8988T (cell line): ENCODE measurements at regions not wholly inside any gene's neighbourhood (a gene's known extent, or its start where the extent isn't known, plus 50 kb on each side); places are given as distances from the start of the nearest gene placed in this dataset.
"Not testable (repeated sequence)": the region's sequence is repeated elsewhere in the genome, so short reads cannot be mapped to it uniquely, and the experiment has no call there.

Experiments
- DNase-seq: peaks from one replicate; pipeline ENCODE4 v3.0.0; 2011

GRCh38 chr9:78874061-78874460 is 577.1 kb downstream of the PSAT1 start:
- no peak for DNase-seq

GRCh38 chr9:78879324-78880100 is 582.6 kb downstream of the PSAT1 start:
- DNase-seq = no peak

DNA sequence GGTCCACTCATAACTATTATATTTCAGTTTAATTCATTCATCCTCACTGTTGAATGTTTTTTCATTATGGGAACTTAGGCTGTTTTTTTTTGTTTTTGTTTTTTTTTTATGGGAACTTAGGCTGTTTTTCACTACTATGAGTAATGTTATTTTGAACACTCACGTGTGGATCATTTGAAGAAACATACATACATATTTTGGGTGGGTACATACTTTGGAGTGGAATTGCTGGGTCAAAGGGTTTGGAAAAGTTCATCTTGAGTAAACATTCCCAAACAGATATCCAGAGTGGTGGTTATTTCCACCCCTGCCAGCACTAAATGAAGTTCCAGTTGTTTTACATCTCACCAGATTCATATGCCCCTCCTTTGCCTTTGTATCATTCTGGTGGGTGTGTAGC is 584.4 kb downstream of the PSAT1 start:
- DNase-seq = no peak

GRCh38 chr9:78882481-78882880 is 585.6 kb downstream of the PSAT1 start:
- DNase-seq = no peak

DNA sequence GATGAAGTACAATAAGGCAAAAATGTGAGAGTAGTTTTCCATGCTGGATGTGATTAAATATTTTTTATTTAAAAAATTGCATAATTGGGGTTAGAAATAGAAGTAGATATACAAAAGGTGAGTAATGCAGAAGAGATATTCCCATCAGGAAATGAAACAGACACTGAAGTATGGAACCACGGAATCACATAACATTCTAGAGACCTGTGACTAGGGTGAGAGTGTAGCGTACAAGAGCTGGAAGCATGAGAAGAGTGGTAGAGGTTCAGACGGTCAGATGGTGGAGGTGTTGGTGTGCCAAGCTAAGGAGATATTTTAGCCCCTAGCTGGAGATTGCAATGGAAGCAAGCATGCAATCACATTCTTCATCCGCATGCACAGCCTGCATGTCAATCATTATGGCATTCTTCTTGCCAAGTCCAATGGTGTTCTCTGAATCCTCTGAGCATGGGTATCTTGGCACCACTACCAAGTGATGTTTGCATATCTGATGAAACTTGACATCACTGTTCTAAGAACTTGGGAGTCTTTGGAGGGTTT is 587.8 kb downstream of the PSAT1 start:
- DNase-seq = no peak

- DNase-seq = no peak
Observed at GRCh38 chr9:78892182-78892581, 595.3 kb downstream of the PSAT1 start.

GRCh38 chr9:78892769-78893168 is 595.8 kb downstream of the PSAT1 start:
- DNase-seq = no peak

DNA sequence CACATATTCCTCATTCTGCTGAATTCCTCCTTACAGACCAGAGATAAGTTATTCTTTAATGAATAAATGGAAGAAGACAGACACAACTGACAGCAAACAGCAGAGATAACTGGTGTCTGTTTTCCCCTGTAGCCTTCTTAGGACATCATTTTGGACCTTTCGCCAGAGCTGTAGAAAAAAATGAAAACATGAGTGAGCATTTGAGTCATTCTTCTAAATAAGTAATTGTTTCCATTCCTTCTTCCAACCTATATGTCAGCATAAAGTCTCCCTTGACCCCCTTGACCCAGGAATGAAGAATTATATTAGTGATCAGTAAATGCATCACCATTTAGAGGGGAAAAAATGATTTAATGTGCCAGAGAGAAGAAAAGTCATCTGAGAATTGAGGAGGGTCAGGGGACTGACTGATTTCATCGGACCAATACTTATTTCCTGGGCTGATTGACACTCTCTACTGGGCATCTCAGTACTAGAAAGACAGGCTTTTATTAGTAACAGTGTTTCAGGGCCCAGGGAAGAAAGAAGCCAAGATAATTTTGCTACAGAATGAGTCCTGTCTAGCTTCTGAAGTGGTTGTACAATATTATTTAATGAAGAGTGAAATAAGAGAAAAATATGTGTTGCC is 597.0 kb downstream of the PSAT1 start:
- DNase-seq = no peak

GRCh38 chr9:78896479-78896878 is 599.6 kb downstream of the PSAT1 start:
- no peak for DNase-seq

GRCh38 chr9:78898234-78898633 is 601.3 kb downstream of the PSAT1 start:
- DNase-seq = no peak

- no peak for DNase-seq
Observed at GRCh38 chr9:78899006-78899405, 602.1 kb downstream of the PSAT1 start.

GRCh38 chr9:78900500-78900899 is 603.6 kb downstream of the PSAT1 start:
- DNase-seq = no peak

DNA sequence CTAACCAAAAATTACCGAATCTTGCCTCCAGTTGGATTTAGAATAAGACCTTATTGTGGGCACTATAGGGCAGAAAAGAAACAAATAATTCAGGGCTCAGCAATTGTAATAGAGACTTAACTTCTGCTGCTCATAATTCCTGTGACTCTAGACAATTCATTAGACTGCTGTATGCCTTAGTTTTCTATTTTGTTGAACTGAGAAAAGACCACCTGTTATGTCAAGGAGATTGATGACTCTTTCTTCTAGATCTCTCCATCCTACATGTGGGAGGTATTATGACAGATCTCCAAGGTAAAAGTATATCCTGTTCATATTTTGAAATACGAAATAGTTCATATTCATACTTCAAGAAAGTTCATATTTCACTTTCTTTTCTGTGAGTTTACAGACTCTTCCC is 605.1 kb downstream of the PSAT1 start:
- DNase-seq = no peak

- no peak for DNase-seq
Observed at GRCh38 chr9:78903581-78903980, 606.7 kb downstream of the PSAT1 start.

DNA sequence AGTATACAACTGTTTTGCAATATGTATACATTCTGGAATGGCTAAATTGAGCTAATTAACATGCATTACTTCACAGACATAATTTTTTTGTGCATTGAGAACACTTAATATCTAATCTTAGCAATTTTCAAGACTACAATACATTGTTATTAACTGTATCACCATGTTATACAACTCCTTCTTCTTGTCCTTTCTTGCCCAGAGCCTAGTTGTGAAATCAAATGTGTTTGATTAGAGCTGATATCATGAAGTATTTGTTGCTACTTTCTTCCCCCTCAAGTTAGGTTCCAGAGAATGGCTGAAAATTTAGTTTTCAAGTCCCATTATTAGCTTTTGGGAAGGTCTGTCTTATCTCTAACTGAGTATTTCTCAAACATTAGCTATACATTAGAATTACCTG is 607.8 kb downstream of the PSAT1 start:
- no peak for DNase-seq

GRCh38 chr9:78905387-78905786 is 608.5 kb downstream of the PSAT1 start:
- DNase-seq = no peak

DNA sequence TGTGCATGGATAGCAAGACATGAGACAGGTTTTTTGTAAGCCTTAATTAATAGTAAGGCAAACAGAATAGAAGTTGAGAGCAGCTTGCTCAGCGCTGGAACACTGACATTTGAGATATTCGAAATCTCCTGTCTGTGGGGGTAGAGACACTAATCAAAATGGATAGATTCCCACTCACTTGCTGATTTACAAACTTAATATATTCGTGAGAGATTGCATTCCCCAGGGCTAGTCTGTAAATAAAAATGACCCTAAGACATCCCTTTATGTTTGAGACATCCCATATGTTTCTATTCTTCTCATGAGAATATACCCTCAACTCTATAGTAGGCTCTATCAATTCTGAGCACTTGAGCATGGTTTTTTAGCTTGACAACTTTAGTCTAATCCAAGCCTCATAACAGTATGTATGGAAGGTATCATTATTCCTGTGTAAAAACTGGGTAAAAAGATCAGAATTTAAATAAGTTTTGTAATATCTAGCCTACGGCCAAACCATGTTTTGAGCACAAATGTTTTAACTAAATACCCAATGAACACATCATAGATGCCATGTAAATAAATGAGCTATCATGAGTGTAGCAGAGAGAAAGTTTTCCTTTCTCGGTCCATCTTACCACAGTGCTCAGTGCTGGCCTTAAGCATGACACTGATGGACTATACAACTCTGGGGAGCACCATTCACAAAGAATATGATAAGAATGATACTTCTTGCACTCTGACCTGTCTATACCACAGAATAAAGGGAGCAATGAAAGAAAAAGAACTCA is 609.2 kb downstream of the PSAT1 start:
- DNase-seq = no peak

DNA sequence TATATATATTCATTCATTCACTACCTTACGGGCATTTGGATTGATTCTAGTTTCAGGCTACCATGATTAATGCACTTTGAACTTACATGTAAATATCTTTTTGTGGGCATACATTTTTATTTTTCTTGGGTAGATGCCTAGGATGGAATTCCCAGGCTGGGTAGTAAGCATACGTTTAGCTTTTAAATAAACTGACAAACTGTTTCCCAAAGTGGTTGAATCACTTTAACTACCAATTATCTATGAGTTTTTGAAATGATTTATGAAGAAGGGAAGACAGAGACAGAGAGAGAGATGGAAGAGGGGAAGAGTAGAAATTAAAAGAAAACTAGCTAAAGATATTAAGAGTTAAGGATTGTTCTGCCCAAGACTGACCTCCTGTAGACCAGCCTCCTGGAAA is 612.6 kb downstream of the PSAT1 start:
- DNase-seq = no peak

DNA sequence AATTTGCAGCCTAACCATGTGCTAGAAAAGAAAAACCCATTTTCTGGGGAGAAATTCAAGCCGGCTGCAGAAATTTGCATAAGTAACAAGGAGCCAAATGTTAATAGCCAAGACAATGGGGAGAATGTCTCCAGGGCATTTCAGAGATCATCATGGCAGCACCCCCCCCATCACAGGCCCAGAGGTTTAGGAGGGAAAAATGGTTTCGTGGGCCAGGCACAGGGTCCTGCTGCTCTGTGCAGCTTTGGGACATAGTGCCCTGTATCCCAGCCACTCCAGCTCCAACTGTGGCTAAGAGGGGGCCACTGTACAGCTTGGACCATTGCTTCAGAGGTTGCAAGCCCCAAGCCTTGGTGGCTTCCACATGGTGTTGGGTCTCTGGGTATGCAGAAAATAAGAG is 620.0 kb downstream of the PSAT1 start:
- DNase-seq = not testable (repeated sequence)

DNA sequence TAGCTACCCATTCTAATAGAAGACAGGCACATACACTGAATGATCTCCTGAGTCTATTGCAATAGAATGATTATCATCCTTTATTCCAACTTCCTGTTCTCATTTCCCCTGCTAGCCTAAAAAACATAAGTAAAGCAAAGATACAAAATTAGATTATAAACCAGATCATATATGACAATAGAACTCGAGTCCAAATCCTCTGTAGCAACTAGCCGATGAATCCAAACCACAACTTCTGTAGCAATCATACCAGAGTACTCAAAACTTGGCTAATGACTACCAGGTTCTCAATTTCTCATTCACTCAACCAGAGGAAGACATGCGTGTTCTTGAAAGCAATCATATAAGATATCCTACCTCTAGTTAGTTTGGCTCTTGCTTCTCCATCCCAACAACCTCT is 622.1 kb downstream of the PSAT1 start:
- no peak for DNase-seq

- DNase-seq = no peak
Observed at GRCh38 chr9:78919701-78920100, 622.8 kb downstream of the PSAT1 start.

DNA sequence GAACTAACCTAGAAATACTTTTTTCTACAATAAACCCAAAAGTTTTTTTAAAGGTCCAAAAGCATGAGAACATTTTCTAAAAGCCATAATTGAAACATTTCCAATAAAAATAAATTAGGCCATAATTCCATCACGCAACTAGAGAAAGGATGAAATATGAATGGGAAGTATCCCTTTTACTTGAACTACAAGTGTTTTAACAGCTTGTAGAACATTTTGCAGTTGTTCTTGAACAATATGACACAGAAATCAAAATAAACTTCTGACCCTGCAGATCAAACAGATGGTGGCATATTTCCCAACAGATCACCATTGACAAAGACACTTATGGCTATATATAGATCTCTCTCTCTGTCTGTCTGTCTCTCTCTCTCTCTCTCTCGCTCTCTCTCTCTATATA is 624.4 kb downstream of the PSAT1 start:
- DNase-seq = no peak

GRCh38 chr9:78923966-78924659 is 627.2 kb downstream of the PSAT1 start:
- no peak for DNase-seq
